OCI-LY7 (cell line): ENCODE measurements at regions not wholly inside any gene's neighbourhood (a gene's known extent, or its start where the extent isn't known, plus 50 kb on each side); places are given as distances from the start of the nearest gene placed in this dataset.

ENCODE experiments used
- BruUV-seq: library from RNA; stranded (reverse); fragments of 400-500 nt; replicated peaks from 2 replicates; lab custom pipeline; 2021; lab: Mats Ljungman, UMichigan
- CTCF ChIA-PET: fragments of 300-600 bp; sonication (Branson Sonifier 250); formaldehyde crosslinking; loops from one replicate; lab custom pipeline; 2022; ENCODE audit warnings: antibody characterized with exemption; ENCODE audit not compliant: unreplicated experiment; lab: Charles Lee
- POLR2A ChIA-PET: fragments of 300-600 bp; sonication (Branson Sonifier 250); formaldehyde crosslinking; loops from one replicate; lab custom pipeline; 2022; ENCODE audit warnings: antibody characterized with exemption; lab: Charles Lee
- DNase-seq: peaks from one replicate; pipeline ENCODE4 v3.0.0-alpha.2; 2015; ENCODE audit warnings: low spot score
- H2AFZ ChIP-seq: fragments of 200-600 bp; sonication (generic), shearing (Covaris generic); 2 replicates; pipeline ENCODE4 v1.6.1; 2014; ENCODE audit warnings: mild to moderate bottlenecking, antibody characterized with exemption, low read length, moderate library complexity
- H3K27ac ChIP-seq: fragments of 200-600 bp; sonication (generic); 2 replicates; pipeline ENCODE4 v1.5.1; 2014; ENCODE audit warnings: mixed run types, low read depth, mild to moderate bottlenecking, moderate library complexity, low read length, inconsistent platforms; ENCODE audit not compliant: poor library complexity, severe bottlenecking
- H3K36me3 ChIP-seq: fragments of 200-600 bp; sonication (generic); 2 replicates; pipeline ENCODE4 v1.6.1; 2014; ENCODE audit warnings: mild to moderate bottlenecking, antibody characterized with exemption, low read length, moderate library complexity, mixed read lengths; ENCODE audit not compliant: insufficient read depth
- H3K4me1 ChIP-seq: fragments of 200-600 bp; sonication (generic); 2 replicates; pipeline ENCODE4 v1.5.1; 2014; ENCODE audit warnings: mild to moderate bottlenecking, low read length; ENCODE audit not compliant: insufficient read depth, poor library complexity, severe bottlenecking
- H3K4me2 ChIP-seq: fragments of 200-600 bp; sonication (generic); 2 replicates; pipeline ENCODE4 v1.6.1; 2014; ENCODE audit warnings: mild to moderate bottlenecking, low read length
- H3K4me3 ChIP-seq: fragments of 200-600 bp; sonication (generic); 2 replicates; pipeline ENCODE4 v1.5.1; 2014; ENCODE audit warnings: mild to moderate bottlenecking, low read depth, low read length; ENCODE audit not compliant: poor library complexity, severe bottlenecking
- H3K79me2 ChIP-seq: fragments of 200-600 bp; sonication (generic); 2 replicates; pipeline ENCODE4 v1.6.1; 2016; ENCODE audit warnings: low read depth, mild to moderate bottlenecking, low read length, moderate library complexity, mixed read lengths; ENCODE audit not compliant: insufficient read depth
- H3K9me2 ChIP-seq: fragments of 200-600 bp; sonication (generic); 2 replicates; pipeline ENCODE4 v1.6.1; 2016; ENCODE audit warnings: mild to moderate bottlenecking, low read length, mixed read lengths; ENCODE audit not compliant: insufficient read depth
- H3K9me3 ChIP-seq: fragments of 200-600 bp; sonication (generic); 2 replicates; pipeline ENCODE4 v1.6.1; 2014; ENCODE audit warnings: mild to moderate bottlenecking, mixed run types, low read length, mixed read lengths
- H4K20me1 ChIP-seq: fragments of 200-600 bp; sonication (generic); 2 replicates; pipeline ENCODE4 v1.6.1; 2014; ENCODE audit warnings: mild to moderate bottlenecking, antibody characterized with exemption, low read length, moderate library complexity, mixed read lengths; ENCODE audit not compliant: insufficient read depth
- EZH2phosphoT487 ChIP-seq: fragments of 200-600 bp; sonication (generic); IDR thresholded peaks from 2 replicates; pipeline ENCODE4 v1.6.1; 2018; ENCODE audit warnings: low read depth, borderline replicate concordance, mild to moderate bottlenecking, mixed run types, antibody characterized with exemption, low read length, moderate library complexity, mixed read lengths
- intact Hi-C: fragments of 100-400 bp; cut with micrococcal nuclease; formaldehyde crosslinking; loops from one replicate; pipeline ENCODE4 v1.10.0; 2022; ENCODE audit not compliant: unreplicated experiment
- TF ChIP-seq, protein P1 (sequence below): fragments of 200-600 bp; sonication (generic); conservative IDR thresholded peaks from 2 replicates; pipeline ENCODE4 v1.5.1; 2014; ENCODE audit warnings: mild to moderate bottlenecking, antibody characterized with exemption, low read length, moderate library complexity, mixed read lengths

GRCh38 chr7:73972614-73973013 lies 55.4 kb upstream of the ELN start:
- no peak for DNase-seq
- no peaks in the 10 kb centered on the region; the same call in 1 of the 2 replicates for H3K9me3 ChIP-seq
- CTCF ChIA-PET = no interaction called here
- POLR2A ChIA-PET = no interaction called here
- no peaks in the 10 kb centered on the region for H3K36me3 ChIP-seq
- no peak overlapping the region for H3K4me3 ChIP-seq
- H3K27ac ChIP-seq = no peak overlapping the region
- H3K4me1 ChIP-seq = peaks cover 4% of the 10 kb centered on the region
- no peak for TF ChIP-seq EZH2phosphoT487
- TF ChIP-seq, protein P1, sequence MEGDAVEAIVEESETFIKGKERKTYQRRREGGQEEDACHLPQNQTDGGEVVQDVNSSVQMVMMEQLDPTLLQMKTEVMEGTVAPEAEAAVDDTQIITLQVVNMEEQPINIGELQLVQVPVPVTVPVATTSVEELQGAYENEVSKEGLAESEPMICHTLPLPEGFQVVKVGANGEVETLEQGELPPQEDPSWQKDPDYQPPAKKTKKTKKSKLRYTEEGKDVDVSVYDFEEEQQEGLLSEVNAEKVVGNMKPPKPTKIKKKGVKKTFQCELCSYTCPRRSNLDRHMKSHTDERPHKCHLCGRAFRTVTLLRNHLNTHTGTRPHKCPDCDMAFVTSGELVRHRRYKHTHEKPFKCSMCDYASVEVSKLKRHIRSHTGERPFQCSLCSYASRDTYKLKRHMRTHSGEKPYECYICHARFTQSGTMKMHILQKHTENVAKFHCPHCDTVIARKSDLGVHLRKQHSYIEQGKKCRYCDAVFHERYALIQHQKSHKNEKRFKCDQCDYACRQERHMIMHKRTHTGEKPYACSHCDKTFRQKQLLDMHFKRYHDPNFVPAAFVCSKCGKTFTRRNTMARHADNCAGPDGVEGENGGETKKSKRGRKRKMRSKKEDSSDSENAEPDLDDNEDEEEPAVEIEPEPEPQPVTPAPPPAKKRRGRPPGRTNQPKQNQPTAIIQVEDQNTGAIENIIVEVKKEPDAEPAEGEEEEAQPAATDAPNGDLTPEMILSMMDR = no peak
- no peaks in the 10 kb centered on the region for H3K79me2 ChIP-seq
- no peaks in the 10 kb centered on the region for H3K9me2 ChIP-seq
- H3K4me2 ChIP-seq = no peak overlapping the region
- no peaks in the 10 kb centered on the region for H4K20me1 ChIP-seq
- no peak overlapping the region for H2AFZ ChIP-seq
- intact Hi-C loops = no loop called here
- no TSS peak for BruUV-seq

- intact Hi-C loops = no loop called here
- Histone ChIP-seq H3K9me3 (no peaks in the 10 kb centered on the region), H3K9me2 (no peaks in the 10 kb centered on the region), H2AFZ (no peak overlapping the region), H3K4me2 (no peak overlapping the region), H3K79me2 (no peaks in the 10 kb centered on the region), H3K36me3 (no peaks in the 10 kb centered on the region), H3K27ac (no peak overlapping the region), H3K4me1 (peaks cover 4% of the 10 kb centered on the region), H4K20me1 (no peaks in the 10 kb centered on the region), H3K4me3 (no peak overlapping the region)
- DNase-seq = no peak
- CTCF ChIA-PET = no interaction called here
- TF ChIP-seq, protein P1 = no peak
- no peak for TF ChIP-seq EZH2phosphoT487
- POLR2A ChIA-PET = no interaction called here
- no TSS peak for BruUV-seq
These were observed 54.9 kb upstream of the ELN start for GRCh38 chr7:73973091-73973490.

DNA sequence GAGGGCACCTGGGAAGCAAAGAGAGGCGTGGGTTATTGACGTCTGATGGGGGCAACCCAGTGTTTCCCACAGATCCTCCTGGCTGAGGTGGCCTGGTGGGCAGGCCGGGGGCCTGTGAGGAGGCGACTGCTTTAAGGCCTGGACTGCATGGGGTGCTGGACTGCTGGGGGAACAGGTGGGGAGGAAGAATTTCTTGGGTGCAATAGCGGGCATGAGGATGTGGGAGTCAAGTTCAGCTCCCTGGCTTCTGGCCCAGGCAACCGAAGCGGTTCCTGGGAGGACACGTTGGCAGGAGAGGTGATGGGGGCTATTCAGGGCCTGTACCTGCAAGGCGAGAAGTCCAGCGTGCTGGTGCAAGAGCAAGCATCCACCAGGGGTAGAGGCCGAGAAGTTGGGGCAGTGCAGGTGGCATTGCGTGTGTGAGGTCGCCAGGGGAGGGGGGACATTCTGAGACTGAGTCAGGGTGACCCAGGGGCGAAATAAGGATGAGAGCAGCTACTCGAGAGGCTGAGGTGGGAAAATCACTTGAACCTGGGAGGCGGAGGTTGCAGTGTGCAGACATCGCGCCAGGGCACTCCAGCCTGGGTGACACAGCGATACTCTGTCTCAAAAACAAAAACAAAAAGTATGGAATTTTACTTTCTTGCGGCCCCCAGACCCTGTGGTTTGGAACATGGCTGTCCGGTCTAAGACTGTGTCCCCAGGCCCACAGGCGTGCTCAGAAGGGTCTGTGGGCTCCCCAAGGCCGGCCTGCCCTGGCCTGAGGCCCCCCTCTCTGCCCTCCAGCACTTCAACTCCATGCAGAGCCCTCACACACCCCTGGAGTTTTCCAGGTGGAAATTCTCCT lies 53.6 kb upstream of the ELN start:
- Histone ChIP-seq H3K9me2 (no peaks in the 10 kb centered on the region), H3K79me2 (no peaks in the 10 kb centered on the region), H3K36me3 (no peaks in the 10 kb centered on the region), H3K4me3 (no peak overlapping the region), H2AFZ (no peak overlapping the region), H3K4me1 (peaks cover 4% of the 10 kb centered on the region), H3K4me2 (no peak overlapping the region), H3K9me3 (no peaks in the 10 kb centered on the region), H3K27ac (no peak overlapping the region), H4K20me1 (no peaks in the 10 kb centered on the region)
- CTCF ChIA-PET = no interaction called here
- no peak for TF ChIP-seq EZH2phosphoT487
- TF ChIP-seq, protein P1 = no peak
- POLR2A ChIA-PET = no interaction called here
- no TSS peak for BruUV-seq
- intact Hi-C loops = no loop called here
- DNase-seq = no peak
